Left ventricle myocardium inferior (tissue), 1 donor: ENCODE measurements at regions not wholly inside any gene's neighbourhood (a gene's known extent, or its start where the extent isn't known, plus 50 kb on each side); places are given as distances from the start of the nearest gene placed in this dataset.

Experiments
- DNase-seq: peaks from one replicate; pipeline ENCODE4 v3.0.0-alpha.2; 2020
- H3K27ac ChIP-seq: fragments of 200-600 bp; replicated peaks from 2 replicates; pipeline ENCODE4 v1.8.0; 2021
- H3K27me3 ChIP-seq: fragments of 200-600 bp; 2 replicates; pipeline ENCODE4 v1.8.0; 2021; ENCODE audit warnings: low read depth
- H3K36me3 ChIP-seq: fragments of 200-600 bp; 2 replicates; pipeline ENCODE4 v1.8.0; 2021
- H3K4me1 ChIP-seq: fragments of 200-600 bp; 2 replicates; pipeline ENCODE4 v1.8.0; 2021
- H3K4me3 ChIP-seq: fragments of 200-600 bp; 2 replicates; pipeline ENCODE4 v1.8.0; 2021; ENCODE audit warnings: mild to moderate bottlenecking, moderate library complexity
- H3K9me3 ChIP-seq: fragments of 200-600 bp; replicated peaks from 2 replicates; pipeline ENCODE4 v1.8.0; 2021
- intact Hi-C: fragments of 100-400 bp; cut with micrococcal nuclease; formaldehyde crosslinking; loops from one replicate; pipeline ENCODE4 v1.11.0; 2022
- TF ChIP-seq, protein P1 (sequence below): fragments of 200-600 bp; IDR thresholded peaks from 2 replicates; pipeline ENCODE4 v1.8.0; 2021; ENCODE audit warnings: antibody characterized with exemption, mild to moderate bottlenecking, borderline replicate concordance
- donor health status: DM: no; HTN: yes; CAD: no; lungs with severe emphysema.

DNA sequence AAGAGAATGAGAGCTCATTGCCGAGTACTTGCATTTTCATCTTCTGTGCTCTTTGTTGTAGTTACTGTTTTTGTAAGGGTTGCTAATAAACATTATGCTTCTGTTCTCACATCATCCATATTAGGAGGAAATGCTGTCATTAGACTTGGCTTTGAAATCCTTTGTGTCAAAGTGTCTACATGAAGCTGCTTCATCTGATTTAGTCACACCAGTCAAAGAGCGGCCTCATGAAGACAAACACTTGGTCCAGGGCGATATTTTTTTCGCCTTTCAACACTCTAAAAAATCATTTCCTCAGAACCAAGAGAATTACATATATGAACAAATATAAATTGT, 105.0 kb downstream of the SPRY2 start:
- no peaks in the 10 kb centered on the region for H3K36me3 ChIP-seq
- no peaks in the 10 kb centered on the region for H3K27me3 ChIP-seq
- intact Hi-C loops, result no loop called here
- peak overlapping the region; percentile 44 for H3K4me3 ChIP-seq
- peaks cover 14% of the 10 kb centered on the region for H3K4me1 ChIP-seq
- peak overlapping the region; percentile 59 for H3K27ac ChIP-seq
- no peaks in the 10 kb centered on the region for H3K9me3 ChIP-seq
- DNase-seq, result no peak
- TF ChIP-seq, protein P1, sequence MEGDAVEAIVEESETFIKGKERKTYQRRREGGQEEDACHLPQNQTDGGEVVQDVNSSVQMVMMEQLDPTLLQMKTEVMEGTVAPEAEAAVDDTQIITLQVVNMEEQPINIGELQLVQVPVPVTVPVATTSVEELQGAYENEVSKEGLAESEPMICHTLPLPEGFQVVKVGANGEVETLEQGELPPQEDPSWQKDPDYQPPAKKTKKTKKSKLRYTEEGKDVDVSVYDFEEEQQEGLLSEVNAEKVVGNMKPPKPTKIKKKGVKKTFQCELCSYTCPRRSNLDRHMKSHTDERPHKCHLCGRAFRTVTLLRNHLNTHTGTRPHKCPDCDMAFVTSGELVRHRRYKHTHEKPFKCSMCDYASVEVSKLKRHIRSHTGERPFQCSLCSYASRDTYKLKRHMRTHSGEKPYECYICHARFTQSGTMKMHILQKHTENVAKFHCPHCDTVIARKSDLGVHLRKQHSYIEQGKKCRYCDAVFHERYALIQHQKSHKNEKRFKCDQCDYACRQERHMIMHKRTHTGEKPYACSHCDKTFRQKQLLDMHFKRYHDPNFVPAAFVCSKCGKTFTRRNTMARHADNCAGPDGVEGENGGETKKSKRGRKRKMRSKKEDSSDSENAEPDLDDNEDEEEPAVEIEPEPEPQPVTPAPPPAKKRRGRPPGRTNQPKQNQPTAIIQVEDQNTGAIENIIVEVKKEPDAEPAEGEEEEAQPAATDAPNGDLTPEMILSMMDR, result no peak

DNA sequence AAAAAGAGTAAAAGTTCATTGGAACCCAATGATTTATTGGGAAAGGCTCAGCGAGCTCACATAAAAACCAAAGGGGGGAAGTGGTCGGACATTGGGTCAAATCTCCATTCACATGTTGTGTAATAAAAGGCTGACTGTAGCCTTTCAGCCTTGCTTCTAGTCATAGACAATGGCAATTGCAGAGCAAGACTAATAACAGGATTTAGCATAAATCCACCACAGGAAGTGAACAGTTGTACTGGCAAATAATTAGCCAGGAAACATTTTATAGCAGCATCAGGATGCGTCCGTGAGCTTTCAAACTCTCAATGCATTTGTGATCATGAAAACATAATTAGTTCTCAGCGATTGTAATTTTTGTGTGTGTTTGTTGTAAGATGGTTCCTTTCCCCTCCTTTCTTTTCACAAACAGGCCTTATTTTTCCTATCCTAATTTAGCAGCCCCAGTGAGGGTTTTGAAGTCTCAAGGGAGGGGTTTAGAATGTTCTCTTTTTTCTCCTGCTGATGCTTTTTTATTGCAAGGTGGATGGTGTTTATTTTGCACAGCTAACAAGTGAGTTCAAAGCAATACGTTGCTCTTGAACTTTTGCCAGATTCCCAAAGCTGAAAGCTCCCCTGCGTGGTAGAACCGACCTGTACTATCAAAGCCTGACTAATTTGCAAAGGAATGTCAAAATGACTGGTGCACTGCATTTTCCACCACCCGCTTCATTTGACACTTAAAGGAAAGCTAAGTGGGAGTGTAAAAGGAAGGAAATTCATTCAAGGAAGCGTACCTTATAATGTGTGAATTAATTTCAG, 105.6 kb downstream of the SPRY2 start:
- no peaks in the 10 kb centered on the region for H3K36me3 ChIP-seq
- intact Hi-C loops, result no loop called here
- TF ChIP-seq, protein P1, result no peak
- peak overlapping the region; percentile 59 for H3K27ac ChIP-seq
- no peaks in the 10 kb centered on the region for H3K27me3 ChIP-seq
- DNase-seq, result no peak
- H3K9me3 ChIP-seq, result no peaks in the 10 kb centered on the region
- peak overlapping the region; percentile 44 for H3K4me3 ChIP-seq
- peaks cover 14% of the 10 kb centered on the region for H3K4me1 ChIP-seq

DNA sequence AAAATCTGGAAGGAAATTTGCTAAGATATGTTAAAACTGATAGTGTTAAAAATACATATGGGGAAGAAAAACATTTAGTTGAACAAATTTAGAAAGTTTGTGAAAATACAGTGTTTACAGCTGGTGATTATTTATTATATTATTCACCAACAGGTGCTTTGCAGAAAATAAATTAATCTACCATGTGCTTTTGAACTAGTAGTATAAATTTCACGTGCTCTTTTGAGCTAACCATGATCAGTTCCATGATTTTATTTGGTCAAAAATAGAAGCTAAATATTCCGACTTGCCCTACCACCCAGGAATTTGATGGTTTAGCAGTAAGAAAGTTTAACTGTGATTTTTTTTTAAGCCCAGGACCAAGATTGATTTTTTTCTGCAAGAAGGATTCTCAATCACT, 113.3 kb downstream of the SPRY2 start:
- Histone ChIP-seq H3K9me3 (peaks cover 6% of the 10 kb centered on the region), H3K4me1 (no peaks in the 10 kb centered on the region), H3K4me3 (no peak overlapping the region), H3K36me3 (no peaks in the 10 kb centered on the region), H3K27ac (no peak overlapping the region), H3K27me3 (no peaks in the 10 kb centered on the region)
- no peak for DNase-seq
- intact Hi-C loops, result no loop called here
- TF ChIP-seq, protein P1, result no peak

DNA sequence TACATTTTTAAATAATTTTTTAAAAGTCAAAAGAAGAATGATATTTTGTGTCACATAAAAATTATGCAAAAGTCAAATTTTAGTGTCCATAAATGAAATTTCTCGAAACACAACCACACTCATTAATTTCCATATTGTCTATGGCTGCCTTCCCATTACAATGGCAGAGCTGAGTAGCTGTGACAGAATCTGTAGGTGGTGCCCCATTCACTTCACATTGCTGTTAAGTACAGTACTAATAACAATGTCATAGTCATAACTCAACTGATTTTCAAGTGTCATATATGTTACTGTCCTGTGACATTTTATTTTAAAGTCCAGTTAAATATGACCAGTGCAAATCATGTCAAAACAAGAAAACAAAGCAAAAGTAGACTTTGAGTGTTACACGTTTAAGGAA, 114.3 kb downstream of the SPRY2 start:
- Histone ChIP-seq H3K9me3 (peaks cover 8% of the 10 kb centered on the region), H3K4me1 (no peaks in the 10 kb centered on the region), H3K36me3 (no peaks in the 10 kb centered on the region), H3K4me3 (no peak overlapping the region), H3K27me3 (no peaks in the 10 kb centered on the region), H3K27ac (no peak overlapping the region)
- no peak for DNase-seq
- intact Hi-C loops, result no loop called here
- TF ChIP-seq, protein P1, result no peak

DNA sequence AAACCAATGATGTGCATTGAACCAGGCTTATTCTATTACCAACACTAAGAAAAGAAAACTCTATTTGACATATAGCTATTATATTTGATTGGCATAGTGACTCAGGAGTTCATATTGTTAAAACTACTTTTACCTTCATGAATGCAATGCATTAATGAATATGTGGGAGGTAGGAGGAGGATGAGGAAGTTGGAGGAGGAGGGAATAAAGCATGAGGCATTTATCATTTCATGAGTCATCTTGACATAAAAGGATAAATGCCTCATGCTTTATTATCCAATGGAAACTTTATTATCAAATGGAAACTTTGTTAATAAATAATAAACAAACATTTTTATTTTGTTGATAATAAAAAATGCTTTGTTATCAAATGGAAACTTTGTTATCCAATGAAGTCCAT, 116.5 kb downstream of the SPRY2 start:
- Histone ChIP-seq H3K36me3 (no peaks in the 10 kb centered on the region), H3K27ac (no peak overlapping the region), H3K27me3 (no peaks in the 10 kb centered on the region), H3K4me3 (no peak overlapping the region), H3K9me3 (peaks cover 8% of the 10 kb centered on the region), H3K4me1 (no peaks in the 10 kb centered on the region)
- intact Hi-C loops, result no loop called here
- DNase-seq, result no peak
- TF ChIP-seq, protein P1, result no peak
